Colonic mucosa (tissue), 4 donors: ENCODE measurements at regions not wholly inside any gene's neighbourhood (a gene's known extent, or its start where the extent isn't known, plus 50 kb on each side); places are given as distances from the start of the nearest gene placed in this dataset.

Source experiments
- DNase-seq: peaks from one replicate; pipeline ENCODE4 v3.0.0-alpha.2; 2020
- H3K27ac ChIP-seq: fragments of 200-600 bp; one replicate; pipeline ENCODE4 v1.8.0; 2021
- H3K27me3 ChIP-seq: fragments of 200-600 bp; one replicate; pipeline ENCODE4 v1.8.0; 2021
- H3K36me3 ChIP-seq: fragments of 200-600 bp; one replicate; pipeline ENCODE4 v1.8.0; 2021
- H3K4me1 ChIP-seq: fragments of 200-600 bp; one replicate; pipeline ENCODE4 v1.8.0; 2021; ENCODE audit warnings: mild to moderate bottlenecking
- H3K4me3 ChIP-seq: fragments of 200-600 bp; one replicate; pipeline ENCODE4 v1.8.0; 2021
- H3K9ac ChIP-seq, 2 donors: one replicate each; pipeline ENCODE4 v1.7.0; 2013; ENCODE audit warnings: control low read depth in 2 of 2, low read depth in 2 of 2, low read length in 2 of 2
- H3K9me3 ChIP-seq: fragments of 200-600 bp; one replicate; pipeline ENCODE4 v1.8.0; 2021
- CTCF ChIP-seq: fragments of 200-600 bp; IDR thresholded peaks from one replicate; pipeline ENCODE4 v1.8.0; 2022; ENCODE audit warnings: antibody characterized with exemption, mild to moderate bottlenecking
- intact Hi-C: fragments of 100-400 bp; cut with DNase I; formaldehyde crosslinking; loops from one replicate; pipeline ENCODE4 v1.14.1; 2022
- donor health status: healthy.
- donor health status: DM: no; HTN: no; CAD: no.
- donor health status: DM: no; HTN: no; CAD: no.

DNA sequence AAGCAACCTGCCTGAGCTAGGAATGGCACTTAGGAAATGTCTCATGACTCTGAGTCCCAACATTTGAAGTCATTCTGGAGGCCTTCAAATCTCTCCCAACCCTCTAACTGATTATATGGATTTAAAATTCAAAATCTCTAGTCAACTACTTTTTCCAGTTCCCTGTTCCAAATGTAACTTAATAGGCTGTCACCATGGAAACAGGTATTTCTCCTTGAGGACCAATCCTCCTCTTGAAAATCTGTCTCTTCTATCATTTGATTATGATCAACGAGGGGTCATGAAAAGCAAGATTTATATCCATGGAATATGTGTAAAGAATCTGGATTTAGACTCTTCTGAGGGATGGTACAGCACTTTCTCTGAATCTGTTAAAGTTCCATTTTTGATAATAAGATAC, 127.3 kb upstream of the DTNBP1 start:
- no peaks in the 10 kb centered on the region for H3K36me3 ChIP-seq
- H3K9me3 ChIP-seq: no peaks in the 10 kb centered on the region
- no peak for DNase-seq
- H3K9ac ChIP-seq: no peak overlapping the region
- no peaks in the 10 kb centered on the region for H3K4me1 ChIP-seq
- intact Hi-C loops: no loop called here
- no peak overlapping the region for H3K27ac ChIP-seq
- H3K4me3 ChIP-seq: no peak overlapping the region
- H3K27me3 ChIP-seq: no peaks in the 10 kb centered on the region
- no peak for TF ChIP-seq CTCF

- Histone ChIP-seq H3K4me3 (no peak overlapping the region), H3K4me1 (no peaks in the 10 kb centered on the region), H3K36me3 (no peaks in the 10 kb centered on the region), H3K9me3 (no peaks in the 10 kb centered on the region), H3K27ac (no peak overlapping the region), H3K27me3 (no peaks in the 10 kb centered on the region), H3K9ac (no peak overlapping the region)
- TF ChIP-seq CTCF: no peak
- intact Hi-C loops: no loop called here
- no peak for DNase-seq
Measured at GRCh38 chr6:15786846-15787245, 124.0 kb upstream of the DTNBP1 start.

DNA sequence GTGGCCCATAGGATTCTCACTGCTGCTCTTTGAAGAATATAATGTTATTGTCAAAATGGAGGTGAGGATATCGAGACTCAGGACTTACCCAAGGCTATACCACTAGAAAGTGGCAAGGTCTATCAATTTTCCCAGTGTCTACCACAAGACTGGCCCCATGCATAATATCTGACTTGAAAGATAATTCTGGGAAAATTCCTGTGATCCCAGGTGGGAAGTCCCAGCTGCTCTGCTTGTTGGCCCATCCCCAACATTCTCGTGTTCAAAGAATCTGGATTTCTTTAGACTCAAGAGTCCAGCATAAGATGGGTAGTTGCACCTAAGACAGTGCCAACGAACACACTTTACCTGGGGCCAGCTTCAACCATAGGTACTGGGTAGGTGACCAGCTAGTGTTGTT, 120.7 kb upstream of the DTNBP1 start:
- no peak overlapping the region for H3K27ac ChIP-seq
- intact Hi-C loops: no loop called here
- no peak for DNase-seq
- H3K36me3 ChIP-seq: no peaks in the 10 kb centered on the region
- TF ChIP-seq CTCF: no peak
- H3K4me1 ChIP-seq: no peaks in the 10 kb centered on the region
- no peaks in the 10 kb centered on the region for H3K27me3 ChIP-seq
- no peaks in the 10 kb centered on the region for H3K9me3 ChIP-seq
- no peak overlapping the region for H3K4me3 ChIP-seq
- no peak overlapping the region for H3K9ac ChIP-seq

DNA sequence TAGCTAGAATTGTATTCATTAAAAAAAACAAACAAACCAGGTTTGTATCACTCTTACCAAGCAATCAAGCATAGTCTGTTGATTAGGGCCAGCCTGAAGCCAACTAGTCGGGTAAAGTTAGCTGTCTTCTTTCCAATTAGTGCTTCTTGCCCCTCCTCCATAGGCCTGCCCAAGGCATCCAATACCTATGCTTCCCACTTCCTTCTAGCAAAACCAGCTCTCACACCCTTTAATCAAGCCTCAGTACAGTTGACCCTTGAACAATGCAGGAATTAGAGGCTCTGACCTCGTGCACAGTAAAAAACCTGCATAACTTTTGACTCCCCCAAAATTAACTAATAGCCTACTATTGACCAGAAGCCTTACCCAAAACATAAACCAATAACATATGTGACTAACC, 119.1 kb upstream of the DTNBP1 start:
- no peak for TF ChIP-seq CTCF
- Histone ChIP-seq H3K9ac (no peak overlapping the region), H3K4me1 (no peaks in the 10 kb centered on the region), H3K4me3 (no peak overlapping the region), H3K9me3 (no peaks in the 10 kb centered on the region), H3K27ac (no peak overlapping the region), H3K27me3 (no peaks in the 10 kb centered on the region), H3K36me3 (no peaks in the 10 kb centered on the region)
- DNase-seq: no peak
- intact Hi-C loops: no loop called here

- intact Hi-C loops: no loop called here
- no peak for DNase-seq
- Histone ChIP-seq H3K36me3 (no peaks in the 10 kb centered on the region), H3K4me1 (no peaks in the 10 kb centered on the region), H3K9ac (no peak overlapping the region), H3K27ac (no peak overlapping the region), H3K27me3 (no peaks in the 10 kb centered on the region), H3K9me3 (no peaks in the 10 kb centered on the region), H3K4me3 (no peak overlapping the region)
- TF ChIP-seq CTCF: no peak
Measured at GRCh38 chr6:15781333-15781732, 118.5 kb upstream of the DTNBP1 start.

GRCh38 chr6:15780437-15780836, 117.6 kb upstream of the DTNBP1 start:
- no peak overlapping the region for H3K9ac ChIP-seq
- intact Hi-C loops: no loop called here
- DNase-seq: no peak

More at GRCh38 chr6:15780437-15780836, 117.6 kb upstream of the DTNBP1 start:
- Histone ChIP-seq H3K27ac (no peak overlapping the region), H3K36me3 (no peaks in the 10 kb centered on the region), H3K9me3 (no peaks in the 10 kb centered on the region), H3K27me3 (no peaks in the 10 kb centered on the region), H3K4me3 (no peak overlapping the region), H3K4me1 (no peaks in the 10 kb centered on the region)
- no peak for TF ChIP-seq CTCF
